Thyroid gland (tissue), 4 donors: ENCODE measurements at regions not wholly inside any gene's neighbourhood (a gene's known extent, or its start where the extent isn't known, plus 50 kb on each side); places are given as distances from the start of the nearest gene placed in this dataset.

ENCODE experiments used
- POLR2A ChIP-seq, 2 donors: fragments of 450-650 bp; IDR thresholded peaks; one replicate each; pipeline ENCODE4 v1.6.1; 2017; ENCODE audit warnings: antibody characterized with exemption in 2 of 2, mild to moderate bottlenecking in 2 of 2, moderate library complexity in 1 of 2
- TF ChIP-seq, protein P1 (sequence below), 6 experiments: fragments of 200-600 bp in 3 of 6; fragments of 450-650 bp in 3 of 6; sonication (generic) in 3 of 6; IDR thresholded peaks; one replicate each; pipeline ENCODE4 v1.5.1; 2016 to 2019; ENCODE audit warnings: antibody characterized with exemption in 6 of 6, mild to moderate bottlenecking in 2 of 6, inconsistent platforms in 1 of 6, moderate library complexity in 1 of 6

DNA sequence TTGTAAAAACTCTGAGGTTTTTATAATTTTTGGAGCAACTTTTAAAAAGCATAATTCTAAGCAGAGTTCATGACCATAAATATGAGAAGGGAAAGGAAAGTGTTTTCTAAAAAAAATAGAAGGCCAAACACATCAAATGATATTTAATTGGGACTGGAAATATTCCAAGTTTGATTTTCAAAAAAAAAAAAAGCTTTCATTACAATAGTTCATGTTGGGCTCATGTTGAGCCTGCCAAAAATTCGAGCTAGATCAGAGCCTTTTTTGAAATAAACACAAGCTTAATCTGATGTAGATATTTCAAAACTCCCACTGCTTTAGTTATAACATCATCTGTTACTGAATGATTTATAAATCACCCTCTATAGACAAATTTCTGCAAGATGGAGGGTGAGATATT lies 163.4 kb upstream of the DEFB112 start:
- TF ChIP-seq, protein P1, sequence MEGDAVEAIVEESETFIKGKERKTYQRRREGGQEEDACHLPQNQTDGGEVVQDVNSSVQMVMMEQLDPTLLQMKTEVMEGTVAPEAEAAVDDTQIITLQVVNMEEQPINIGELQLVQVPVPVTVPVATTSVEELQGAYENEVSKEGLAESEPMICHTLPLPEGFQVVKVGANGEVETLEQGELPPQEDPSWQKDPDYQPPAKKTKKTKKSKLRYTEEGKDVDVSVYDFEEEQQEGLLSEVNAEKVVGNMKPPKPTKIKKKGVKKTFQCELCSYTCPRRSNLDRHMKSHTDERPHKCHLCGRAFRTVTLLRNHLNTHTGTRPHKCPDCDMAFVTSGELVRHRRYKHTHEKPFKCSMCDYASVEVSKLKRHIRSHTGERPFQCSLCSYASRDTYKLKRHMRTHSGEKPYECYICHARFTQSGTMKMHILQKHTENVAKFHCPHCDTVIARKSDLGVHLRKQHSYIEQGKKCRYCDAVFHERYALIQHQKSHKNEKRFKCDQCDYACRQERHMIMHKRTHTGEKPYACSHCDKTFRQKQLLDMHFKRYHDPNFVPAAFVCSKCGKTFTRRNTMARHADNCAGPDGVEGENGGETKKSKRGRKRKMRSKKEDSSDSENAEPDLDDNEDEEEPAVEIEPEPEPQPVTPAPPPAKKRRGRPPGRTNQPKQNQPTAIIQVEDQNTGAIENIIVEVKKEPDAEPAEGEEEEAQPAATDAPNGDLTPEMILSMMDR (IDR thresholded peaks at IDR 0.05): no peak
- no peak for TF ChIP-seq POLR2A (IDR thresholded peaks at IDR 0.05)
